ENCODE measurements at regions not wholly inside any gene's neighbourhood (a gene's known extent, or its start where the extent isn't known, plus 50 kb on each side); places are given as distances from the start of the nearest gene placed in this dataset.

GRCh38 chr15:39239562-39239961 is 341.3 kb upstream of the THBS1 start:
- Histone ChIP-seq H3K27ac (ENCODE audit: insufficient read depth, low read depth, low read length, poor library complexity, severe bottlenecking) (no peak overlapping the region), H3K9me3 (ENCODE audit: control insufficient read depth, low read length) (no peaks in the 10 kb centered on the region), H3K27me3 (ENCODE audit: control insufficient read depth, insufficient read depth, low read length, poor library complexity, severe bottlenecking) (no peaks in the 10 kb centered on the region), H3K4me1 (ENCODE audit: control insufficient read depth, insufficient read depth, low read length) (no peaks in the 10 kb centered on the region), H3K36me3 (ENCODE audit: control insufficient read depth, insufficient read depth, low read length) (no peaks in the 10 kb centered on the region), H3K4me3 (ENCODE audit: insufficient read depth, low read depth, low read length) (no peak overlapping the region)
- 64 to 89% methylated on average over 1 of the region's 1 CpG for WGBS, 2 experiments

- no peaks in the 10 kb centered on the region for H3K36me3 ChIP-seq (ENCODE audit: control insufficient read depth, insufficient read depth, low read length)
- no peaks in the 10 kb centered on the region for H3K4me1 ChIP-seq (ENCODE audit: control insufficient read depth, insufficient read depth, low read length)
- H3K9me3 ChIP-seq (ENCODE audit: control insufficient read depth, low read length) = no peaks in the 10 kb centered on the region
- no peak overlapping the region for H3K27ac ChIP-seq (ENCODE audit: insufficient read depth, low read depth, low read length, poor library complexity, severe bottlenecking)
- H3K4me3 ChIP-seq (ENCODE audit: insufficient read depth, low read depth, low read length) = no peak overlapping the region
- no peaks in the 10 kb centered on the region for H3K27me3 ChIP-seq (ENCODE audit: control insufficient read depth, insufficient read depth, low read length, poor library complexity, severe bottlenecking)
Observed at GRCh38 chr15:39242345-39242744, 338.5 kb upstream of the THBS1 start.

GRCh38 chr15:39243396-39243795 is 337.5 kb upstream of the THBS1 start:
- 43 to 87% methylated on average over 1 of the region's 1 CpG for WGBS, 2 experiments
- H3K27me3 ChIP-seq (ENCODE audit: control insufficient read depth, insufficient read depth, low read length, poor library complexity, severe bottlenecking) = no peaks in the 10 kb centered on the region
- no peaks in the 10 kb centered on the region for H3K36me3 ChIP-seq (ENCODE audit: control insufficient read depth, insufficient read depth, low read length)
- H3K4me3 ChIP-seq (ENCODE audit: insufficient read depth, low read depth, low read length) = no peak overlapping the region
- H3K27ac ChIP-seq (ENCODE audit: insufficient read depth, low read depth, low read length, poor library complexity, severe bottlenecking) = no peak overlapping the region
- H3K9me3 ChIP-seq (ENCODE audit: control insufficient read depth, low read length) = no peaks in the 10 kb centered on the region
- H3K4me1 ChIP-seq (ENCODE audit: control insufficient read depth, insufficient read depth, low read length) = no peaks in the 10 kb centered on the region

GRCh38 chr15:39244776-39245175 is 336.1 kb upstream of the THBS1 start:
- Histone ChIP-seq H3K27ac (ENCODE audit: insufficient read depth, low read depth, low read length, poor library complexity, severe bottlenecking) (no peak overlapping the region), H3K27me3 (ENCODE audit: control insufficient read depth, insufficient read depth, low read length, poor library complexity, severe bottlenecking) (no peaks in the 10 kb centered on the region), H3K4me3 (ENCODE audit: insufficient read depth, low read depth, low read length) (no peak overlapping the region), H3K9me3 (ENCODE audit: control insufficient read depth, low read length) (no peaks in the 10 kb centered on the region), H3K4me1 (ENCODE audit: control insufficient read depth, insufficient read depth, low read length) (no peaks in the 10 kb centered on the region), H3K36me3 (ENCODE audit: control insufficient read depth, insufficient read depth, low read length) (no peaks in the 10 kb centered on the region)
- 100% methylated on average over 1 of the region's 1 CpG; no CpG with 5 or more reads in 1 of the 2 experiments for WGBS, 2 experiments

GRCh38 chr15:39246523-39246922 is 334.4 kb upstream of the THBS1 start:
- Histone ChIP-seq H3K4me1 (ENCODE audit: control insufficient read depth, insufficient read depth, low read length) (no peaks in the 10 kb centered on the region), H3K4me3 (ENCODE audit: insufficient read depth, low read depth, low read length) (no peak overlapping the region), H3K27ac (ENCODE audit: insufficient read depth, low read depth, low read length, poor library complexity, severe bottlenecking) (no peak overlapping the region), H3K27me3 (ENCODE audit: control insufficient read depth, insufficient read depth, low read length, poor library complexity, severe bottlenecking) (no peaks in the 10 kb centered on the region), H3K36me3 (ENCODE audit: control insufficient read depth, insufficient read depth, low read length) (no peaks in the 10 kb centered on the region), H3K9me3 (ENCODE audit: control insufficient read depth, low read length) (no peaks in the 10 kb centered on the region)
- 90 to 91% methylated on average over 1 of the region's 1 CpG for WGBS, 2 experiments

- H3K36me3 ChIP-seq (ENCODE audit: control insufficient read depth, insufficient read depth, low read length) = no peaks in the 10 kb centered on the region
- H3K27me3 ChIP-seq (ENCODE audit: control insufficient read depth, insufficient read depth, low read length, poor library complexity, severe bottlenecking) = no peaks in the 10 kb centered on the region
- H3K4me1 ChIP-seq (ENCODE audit: control insufficient read depth, insufficient read depth, low read length) = no peaks in the 10 kb centered on the region
- H3K9me3 ChIP-seq (ENCODE audit: control insufficient read depth, low read length) = no peaks in the 10 kb centered on the region
- no peak overlapping the region for H3K27ac ChIP-seq (ENCODE audit: insufficient read depth, low read depth, low read length, poor library complexity, severe bottlenecking)
- no peak overlapping the region for H3K4me3 ChIP-seq (ENCODE audit: insufficient read depth, low read depth, low read length)
- WGBS, 2 experiments = 93 to 94% methylated on average over 1 of the region's 1 CpG
Observed at GRCh38 chr15:39247574-39247973, 333.3 kb upstream of the THBS1 start.

GRCh38 chr15:39248204-39248603 is 332.7 kb upstream of the THBS1 start:
- Histone ChIP-seq H3K36me3 (ENCODE audit: control insufficient read depth, insufficient read depth, low read length) (no peaks in the 10 kb centered on the region), H3K4me1 (ENCODE audit: control insufficient read depth, insufficient read depth, low read length) (no peaks in the 10 kb centered on the region), H3K27me3 (ENCODE audit: control insufficient read depth, insufficient read depth, low read length, poor library complexity, severe bottlenecking) (no peaks in the 10 kb centered on the region), H3K4me3 (ENCODE audit: insufficient read depth, low read depth, low read length) (no peak overlapping the region), H3K9me3 (ENCODE audit: control insufficient read depth, low read length) (no peaks in the 10 kb centered on the region), H3K27ac (ENCODE audit: insufficient read depth, low read depth, low read length, poor library complexity, severe bottlenecking) (no peak overlapping the region)
- 76 to 78% methylated on average over 4 of the region's 4 CpGs for WGBS, 2 experiments

- Histone ChIP-seq H3K4me1 (ENCODE audit: control insufficient read depth, insufficient read depth, low read length) (no peaks in the 10 kb centered on the region), H3K4me3 (ENCODE audit: insufficient read depth, low read depth, low read length) (no peak overlapping the region), H3K27me3 (ENCODE audit: control insufficient read depth, insufficient read depth, low read length, poor library complexity, severe bottlenecking) (no peaks in the 10 kb centered on the region), H3K9me3 (ENCODE audit: control insufficient read depth, low read length) (no peaks in the 10 kb centered on the region), H3K27ac (ENCODE audit: insufficient read depth, low read depth, low read length, poor library complexity, severe bottlenecking) (no peak overlapping the region), H3K36me3 (ENCODE audit: control insufficient read depth, insufficient read depth, low read length) (no peaks in the 10 kb centered on the region)
- WGBS, 2 experiments = 29% methylated on average over 1 of the region's 1 CpG; no CpG with 5 or more reads in 1 of the 2 experiments
Observed at GRCh38 chr15:39250001-39250400, 330.9 kb upstream of the THBS1 start.

- H3K27ac ChIP-seq (ENCODE audit: insufficient read depth, low read depth, low read length, poor library complexity, severe bottlenecking) = no peak overlapping the region
- H3K4me1 ChIP-seq (ENCODE audit: control insufficient read depth, insufficient read depth, low read length) = no peaks in the 10 kb centered on the region
- no peak overlapping the region for H3K4me3 ChIP-seq (ENCODE audit: insufficient read depth, low read depth, low read length)
- H3K27me3 ChIP-seq (ENCODE audit: control insufficient read depth, insufficient read depth, low read length, poor library complexity, severe bottlenecking) = no peaks in the 10 kb centered on the region
- WGBS, 2 experiments = 86 to 92% methylated on average over 3 to 4 of the region's 4 CpGs
- no peaks in the 10 kb centered on the region for H3K9me3 ChIP-seq (ENCODE audit: control insufficient read depth, low read length)
- H3K36me3 ChIP-seq (ENCODE audit: control insufficient read depth, insufficient read depth, low read length) = no peaks in the 10 kb centered on the region
Observed at GRCh38 chr15:39250460-39251186, 330.3 kb upstream of the THBS1 start.

GRCh38 chr15:39251413-39252133 is 329.3 kb upstream of the THBS1 start:
- Histone ChIP-seq H3K36me3 (ENCODE audit: control insufficient read depth, insufficient read depth, low read length) (no peaks in the 10 kb centered on the region), H3K27ac (ENCODE audit: insufficient read depth, low read depth, low read length, poor library complexity, severe bottlenecking) (no peak overlapping the region), H3K27me3 (ENCODE audit: control insufficient read depth, insufficient read depth, low read length, poor library complexity, severe bottlenecking) (no peaks in the 10 kb centered on the region), H3K4me3 (ENCODE audit: insufficient read depth, low read depth, low read length) (no peak overlapping the region), H3K4me1 (ENCODE audit: control insufficient read depth, insufficient read depth, low read length) (no peaks in the 10 kb centered on the region), H3K9me3 (ENCODE audit: control insufficient read depth, low read length) (no peaks in the 10 kb centered on the region)
- WGBS, 2 experiments = 90 to 95% methylated on average over 3 of the region's 3 CpGs
